ENCODE measurements at regions not wholly inside any gene's neighbourhood (a gene's known extent, or its start where the extent isn't known, plus 50 kb on each side); places are given as distances from the start of the nearest gene placed in this dataset.
"Not testable (repeated sequence)": the region's sequence is repeated elsewhere in the genome, so short reads cannot be mapped to it uniquely, and the experiment has no call there.

DNA sequence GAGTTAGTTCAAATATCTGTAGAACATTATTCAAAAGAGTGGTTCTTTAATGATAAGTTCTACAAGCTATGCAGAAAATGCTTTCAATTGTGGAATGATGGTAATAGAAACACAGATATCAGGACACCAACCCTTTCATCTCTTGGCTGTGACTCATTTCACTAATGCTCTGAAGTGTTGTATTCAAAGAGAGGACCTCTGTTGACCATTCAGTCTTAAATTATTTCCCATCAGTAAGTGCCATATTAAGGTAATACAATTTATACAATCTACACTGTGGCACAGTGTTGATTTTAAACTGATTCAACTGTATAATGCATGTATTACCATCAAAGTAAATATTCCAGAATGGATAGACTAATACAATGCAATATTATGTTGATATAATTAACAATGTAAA is 289.0 kb upstream of the ADGRL3 start:
- no peaks in the 10 kb centered on the region for H3K4me1 ChIP-seq
- DNase-seq, result no peak
- no peak for ATAC-seq
- H3K9me3 ChIP-seq, result peaks cover 0 to 2% (median 0%) of the 10 kb centered on the region in 12 donors
- H3K36me3 ChIP-seq, result no peaks in the 10 kb centered on the region
- no peak overlapping the region for H3K27ac ChIP-seq
- H3K4me3 ChIP-seq, result no peak overlapping the region
- intact Hi-C loops (cut with DNase I), result no loop called here
- TF ChIP-seq POLR2A (IDR thresholded peaks at IDR 0.05), result no peak
- no peaks in the 10 kb centered on the region for H3K27me3 ChIP-seq

DNA sequence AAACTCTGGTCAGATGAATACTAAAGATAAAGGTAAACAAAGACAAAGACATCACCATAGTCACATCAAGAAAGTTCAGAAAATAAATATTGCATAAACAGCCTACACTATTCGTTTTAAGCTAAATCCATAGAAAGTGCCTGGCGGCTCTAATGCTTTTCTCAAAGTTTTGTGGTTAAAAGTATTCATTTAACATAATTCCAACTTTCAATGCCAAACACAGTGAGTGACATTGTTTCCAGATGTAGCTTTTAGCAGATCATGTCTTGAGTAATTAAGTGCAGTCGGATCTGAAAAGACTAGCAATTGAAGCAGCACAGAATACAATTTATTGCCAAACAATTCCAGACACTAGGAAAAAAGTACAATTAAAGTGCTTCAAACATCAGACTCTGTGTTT is 287.1 kb upstream of the ADGRL3 start:
- WGBS, 4 donors, result 75 to 86% (median 81%) methylated on average over 3 of the region's 3 CpGs
- no peaks in the 10 kb centered on the region for H3K4me1 ChIP-seq
- DNase-seq, result no peak

DNA sequence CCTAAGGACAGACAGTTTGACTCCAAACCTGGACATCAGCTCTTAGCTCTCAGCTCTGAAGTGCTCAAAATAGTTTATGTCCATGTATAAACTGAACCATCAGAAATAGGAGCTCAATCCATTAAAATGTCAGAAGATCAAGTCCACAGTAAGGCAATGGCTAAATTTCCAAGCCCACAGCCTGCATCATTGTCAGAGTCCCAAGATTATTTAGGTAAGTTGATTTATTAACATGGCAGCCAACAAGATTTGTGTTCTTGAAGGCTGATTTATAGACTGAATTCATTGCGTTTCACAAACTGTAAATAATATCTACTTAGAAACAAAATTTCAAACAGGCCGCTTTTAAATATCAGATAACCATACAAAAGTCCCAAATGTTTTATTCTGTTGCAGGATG is 286.5 kb upstream of the ADGRL3 start:
- no peaks in the 10 kb centered on the region for H3K9me3 ChIP-seq

More for the DNA sequence above, 287.1 kb upstream of the ADGRL3 start:
- Histone ChIP-seq H3K27ac (no peak overlapping the region), H3K9me3 (peaks cover 0 to under 1% (median 0%) of the 10 kb centered on the region in 12 donors), H3K27me3 (no peaks in the 10 kb centered on the region), H3K36me3 (no peaks in the 10 kb centered on the region), H3K4me3 (no peak overlapping the region)
- intact Hi-C loops (cut with DNase I), result no loop called here
- ATAC-seq, result no peak
- TF ChIP-seq, protein P1, sequence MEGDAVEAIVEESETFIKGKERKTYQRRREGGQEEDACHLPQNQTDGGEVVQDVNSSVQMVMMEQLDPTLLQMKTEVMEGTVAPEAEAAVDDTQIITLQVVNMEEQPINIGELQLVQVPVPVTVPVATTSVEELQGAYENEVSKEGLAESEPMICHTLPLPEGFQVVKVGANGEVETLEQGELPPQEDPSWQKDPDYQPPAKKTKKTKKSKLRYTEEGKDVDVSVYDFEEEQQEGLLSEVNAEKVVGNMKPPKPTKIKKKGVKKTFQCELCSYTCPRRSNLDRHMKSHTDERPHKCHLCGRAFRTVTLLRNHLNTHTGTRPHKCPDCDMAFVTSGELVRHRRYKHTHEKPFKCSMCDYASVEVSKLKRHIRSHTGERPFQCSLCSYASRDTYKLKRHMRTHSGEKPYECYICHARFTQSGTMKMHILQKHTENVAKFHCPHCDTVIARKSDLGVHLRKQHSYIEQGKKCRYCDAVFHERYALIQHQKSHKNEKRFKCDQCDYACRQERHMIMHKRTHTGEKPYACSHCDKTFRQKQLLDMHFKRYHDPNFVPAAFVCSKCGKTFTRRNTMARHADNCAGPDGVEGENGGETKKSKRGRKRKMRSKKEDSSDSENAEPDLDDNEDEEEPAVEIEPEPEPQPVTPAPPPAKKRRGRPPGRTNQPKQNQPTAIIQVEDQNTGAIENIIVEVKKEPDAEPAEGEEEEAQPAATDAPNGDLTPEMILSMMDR (IDR thresholded peaks at IDR 0.05), result no peak
- TF ChIP-seq POLR2A (IDR thresholded peaks at IDR 0.05), result no peak

DNA sequence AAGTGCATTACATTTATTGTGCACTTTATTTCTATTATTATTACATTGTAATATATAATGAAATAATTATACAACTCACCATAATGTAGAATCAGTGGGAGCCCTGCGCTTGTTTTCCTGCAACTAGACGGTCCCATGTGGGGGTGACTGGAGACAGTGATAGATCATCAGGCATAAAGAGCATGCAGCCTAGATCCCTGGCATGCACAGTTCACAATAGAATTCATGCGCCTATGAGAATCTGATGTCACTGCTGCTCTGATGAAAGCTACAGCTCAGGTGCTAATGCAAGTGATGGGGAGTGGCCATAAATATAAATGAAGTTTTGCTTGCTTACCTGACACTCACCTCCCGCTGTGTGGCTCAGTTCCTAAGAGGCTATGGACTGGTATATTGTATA is 278.4 kb upstream of the ADGRL3 start:
- DNase-seq; H3K4me3 ChIP-seq; ATAC-seq; H3K4me1 ChIP-seq; H3K27me3 ChIP-seq; intact Hi-C loops (cut with DNase I); H3K27ac ChIP-seq; H3K36me3 ChIP-seq; H3K9me3 ChIP-seq: not testable (repeated sequence)
- WGBS, 4 donors, result 85 to 90% (median 88%) methylated on average over 4 of the region's 4 CpGs

More for the DNA sequence above, 286.5 kb upstream of the ADGRL3 start:
- Histone ChIP-seq H3K27me3 (no peaks in the 10 kb centered on the region), H3K4me3 (no peak overlapping the region), H3K36me3 (no peaks in the 10 kb centered on the region), H3K4me1 (no peaks in the 10 kb centered on the region), H3K27ac (no peak overlapping the region)
- ATAC-seq (no peak), DNase-seq (no peak)
- WGBS, 4 donors, result 92 to 98% (median 97%) methylated on average over 2 of the region's 2 CpGs
- no peak for TF ChIP-seq POLR2A (IDR thresholded peaks at IDR 0.05)
- TF ChIP-seq, protein P1 (IDR thresholded peaks at IDR 0.05), result no peak
- intact Hi-C loops (cut with DNase I), result no loop called here

DNA sequence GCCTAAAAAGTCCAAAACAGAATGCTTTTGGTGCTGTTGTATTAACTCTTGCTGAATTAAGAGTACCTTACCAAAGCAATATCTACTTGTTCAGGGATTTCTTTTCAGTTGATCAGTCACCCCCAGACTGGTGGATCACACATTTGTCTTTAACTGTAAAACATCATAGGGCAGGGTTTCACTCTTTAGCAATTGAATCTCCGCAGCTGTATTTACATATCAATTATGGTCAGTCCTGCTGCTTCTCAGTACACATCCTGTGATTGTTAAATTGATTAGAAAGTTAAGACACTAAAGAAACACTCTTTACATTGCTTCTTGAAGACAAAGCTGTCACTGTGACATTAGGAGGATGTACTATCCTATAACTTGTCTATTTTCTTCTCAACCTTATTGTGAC is 277.1 kb upstream of the ADGRL3 start:
- DNase-seq (no peak), ATAC-seq (no peak)
- 41 to 60% (median 49%) methylated on average over 1 of the region's 1 CpG for WGBS, 4 donors
- Histone ChIP-seq H3K27ac (no peak overlapping the region), H3K27me3 (no peaks in the 10 kb centered on the region), H3K4me1 (no peaks in the 10 kb centered on the region), H3K9me3 (no peaks in the 10 kb centered on the region), H3K36me3 (no peaks in the 10 kb centered on the region), H3K4me3 (no peak overlapping the region)
- TF ChIP-seq, protein P1 (IDR thresholded peaks at IDR 0.05), result no peak
- no peak for TF ChIP-seq POLR2A (IDR thresholded peaks at IDR 0.05)
- intact Hi-C loops (cut with DNase I), result no loop called here

Measured in heart left ventricle (tissue), 16 donors.